Tibial artery (tissue), 4 donors: ENCODE measurements at regions not wholly inside any gene's neighbourhood (a gene's known extent, or its start where the extent isn't known, plus 50 kb on each side); places are given as distances from the start of the nearest gene placed in this dataset.
"Not testable (repeated sequence)": the region's sequence is repeated elsewhere in the genome, so short reads cannot be mapped to it uniquely, and the experiment has no call there.

Experiments used
- DNase-seq, 2 donors: peaks; one replicate each; pipeline ENCODE4 v3.0.0-alpha.2; 2019
- H3K27ac ChIP-seq, 2 donors: fragments of 200-600 bp; sonication (generic) in 1 of 2; 1 replicate in 1 of 2; 2 replicates in 1 of 2; pipeline ENCODE4 v1.5.1; 2018 to 2019; ENCODE audit warnings: mild to moderate bottlenecking in 1 of 2
- H3K27me3 ChIP-seq, 2 donors: fragments of 200-600 bp; sonication (generic) in 1 of 2; one replicate each; pipeline versions ENCODE4 v1.5.1 to v1.6.0; 2016 to 2019
- H3K36me3 ChIP-seq, 3 donors: fragments of 200-600 bp; sonication (generic) in 2 of 3; one replicate each; pipeline ENCODE4 v1.5.1; 2016 to 2019; ENCODE audit warnings: mild to moderate bottlenecking in 2 of 3
- H3K4me1 ChIP-seq, 4 donors: fragments of 200-600 bp; sonication (generic) in 2 of 4; 1 replicate in 3 of 4; 2 replicates in 1 of 4; pipeline ENCODE4 v1.5.1; 2016 to 2019
- H3K4me3 ChIP-seq, 2 donors: fragments of 200-600 bp; sonication (generic) in 1 of 2; 1 replicate in 1 of 2; 2 replicates in 1 of 2; pipeline ENCODE4 v1.5.1; 2018 to 2019; ENCODE audit warnings: mild to moderate bottlenecking in 2 of 2
- H3K9me3 ChIP-seq, 3 donors: fragments of 200-600 bp; sonication (generic) in 1 of 3; one replicate each; pipeline ENCODE4 v1.5.1; 2016 to 2019
- CTCF ChIP-seq, 2 experiments: fragments of 200-600 bp in 1 of 2; fragments of 450-650 bp in 1 of 2; IDR thresholded peaks; one replicate each; pipeline ENCODE4 v1.5.1; 2017 to 2019; ENCODE audit warnings: antibody characterized with exemption in 2 of 2, mild to moderate bottlenecking in 1 of 2, moderate library complexity in 1 of 2
- intact Hi-C: fragments of 100-400 bp; cut with DNase I; formaldehyde crosslinking; loops from one replicate; pipeline ENCODE4 v1.15.0; 2023; ENCODE audit warnings: low total_unique reads

- TF ChIP-seq CTCF (IDR thresholded peaks at IDR 0.05), result no peak
- Histone ChIP-seq H3K36me3 (no peaks in the 10 kb centered on the region), H3K4me1 (no peaks in the 10 kb centered on the region), H3K4me3 (no peak overlapping the region), H3K9me3 (peaks cover 0 to 2% (median 0%) of the 10 kb centered on the region in 3 donors), H3K27me3 (no peaks in the 10 kb centered on the region), H3K27ac (no peak overlapping the region)
- intact Hi-C loops, result no loop called here
- DNase-seq, result no peak
These were observed 197.0 kb upstream of the NMUR2 start for GRCh38 chr5:152601806-152602732.

- DNase-seq, H3K9me3 ChIP-seq, H3K27me3 ChIP-seq, intact Hi-C loops, H3K36me3 ChIP-seq, H3K27ac ChIP-seq, H3K4me1 ChIP-seq, H3K4me3 ChIP-seq: not testable (repeated sequence)
These were observed 201.0 kb upstream of the NMUR2 start for GRCh38 chr5:152606050-152606449.

- Histone ChIP-seq H3K27ac (no peak overlapping the region), H3K36me3 (no peaks in the 10 kb centered on the region), H3K9me3 (peaks cover 0 to 2% (median 0%) of the 10 kb centered on the region in 3 donors), H3K4me1 (no peaks in the 10 kb centered on the region), H3K4me3 (no peak overlapping the region), H3K27me3 (no peaks in the 10 kb centered on the region)
- no peak for DNase-seq
- TF ChIP-seq CTCF (IDR thresholded peaks at IDR 0.05), result no peak
- intact Hi-C loops, result no loop called here
These were observed 201.8 kb upstream of the NMUR2 start for GRCh38 chr5:152606776-152607364.

- H3K36me3 ChIP-seq, result no peaks in the 10 kb centered on the region
- no peak overlapping the region for H3K4me3 ChIP-seq
- H3K4me1 ChIP-seq, result no peaks in the 10 kb centered on the region
- intact Hi-C loops, result no loop called here
- H3K27me3 ChIP-seq, result no peaks in the 10 kb centered on the region
- DNase-seq, result no peak
- H3K27ac ChIP-seq, result no peak overlapping the region
- peaks cover 0 to 2% (median 0%) of the 10 kb centered on the region in 3 donors for H3K9me3 ChIP-seq
- TF ChIP-seq CTCF (IDR thresholded peaks at IDR 0.05), result no peak
These were observed 202.5 kb upstream of the NMUR2 start for GRCh38 chr5:152607401-152608160.

- Histone ChIP-seq H3K4me1 (no peaks in the 10 kb centered on the region), H3K27ac (no peak overlapping the region), H3K9me3 (peaks cover 0 to 2% (median 0%) of the 10 kb centered on the region in 3 donors), H3K27me3 (no peaks in the 10 kb centered on the region), H3K36me3 (no peaks in the 10 kb centered on the region), H3K4me3 (no peak overlapping the region)
- TF ChIP-seq CTCF (IDR thresholded peaks at IDR 0.05), result no peak
- DNase-seq, result no peak
- intact Hi-C loops, result no loop called here
These were observed 203.4 kb upstream of the NMUR2 start for GRCh38 chr5:152608458-152608857.
